Stimulated activated naive CD8-positive, alpha-beta T cell treated with anti-CD3 and anti-CD28 coated beads, Interleukin-15, amount 100 ng/mL, for 72 hours (primary cell): ENCODE measurements at regions not wholly inside any gene's neighbourhood (a gene's known extent, or its start where the extent isn't known, plus 50 kb on each side); places are given as distances from the start of the nearest gene placed in this dataset.
"Not testable (repeated sequence)": the region's sequence is repeated elsewhere in the genome, so short reads cannot be mapped to it uniquely, and the experiment has no call there.

ENCODE experiments used
- ATAC-seq: fragments of 150-1000 bp; cut with Tn5 transposase; 2 replicates; pipeline ENCODE4 v1.10.0; 2021; ENCODE audit warnings: mild to moderate bottlenecking, moderate library complexity
- DNase-seq, 2 donors: peaks; one replicate each; pipeline ENCODE4 v3.0.0; 2021 to 2022
- H3K27ac Mint-ChIP-seq, 2 donors: one replicate each; pipeline ENCODE4 v1.8.0; 2022; ENCODE audit warnings: mild to moderate bottlenecking in 2 of 2, mixed read lengths in 2 of 2, moderate library complexity in 2 of 2
- H3K27me3 Mint-ChIP-seq: one replicate; pipeline ENCODE4 v1.8.0; 2022; ENCODE audit warnings: mixed read lengths
- H3K4me1 Mint-ChIP-seq: one replicate; pipeline ENCODE4 v1.8.0; 2022; ENCODE audit warnings: mild to moderate bottlenecking, mixed read lengths
- H3K4me3 Mint-ChIP-seq, 2 donors: one replicate each; pipeline ENCODE4 v1.8.0; 2022; ENCODE audit warnings: mild to moderate bottlenecking in 2 of 2, mixed read lengths in 2 of 2, moderate library complexity in 1 of 2
- H3K9me3 Mint-ChIP-seq, 2 donors: one replicate each; pipeline ENCODE4 v1.8.0; 2022; ENCODE audit warnings: mixed read lengths in 2 of 2

GRCh38 chr2:89245478-89245877, 554.0 kb downstream of the RPIA start:
- not testable (repeated sequence) for H3K9me3 Mint-ChIP-seq, H3K27ac Mint-ChIP-seq

DNA sequence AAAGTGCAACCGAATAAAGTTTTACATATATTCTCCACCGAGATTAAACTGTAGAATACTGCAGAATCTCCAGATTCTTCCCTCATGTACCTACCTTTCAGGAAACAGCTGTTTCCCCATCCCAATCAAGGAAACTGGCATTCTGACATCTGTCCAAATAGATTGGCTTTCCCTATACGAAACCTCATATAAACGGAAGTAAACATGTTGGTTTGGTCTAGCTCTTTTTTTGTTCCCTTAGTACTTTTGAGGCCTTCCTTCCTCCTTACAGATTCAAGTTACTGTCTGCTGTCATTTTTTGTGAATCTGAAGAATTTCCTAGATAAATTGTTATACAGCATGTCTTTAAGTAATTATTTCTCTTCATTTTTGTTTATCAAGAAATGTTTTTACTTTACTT, 554.6 kb downstream of the RPIA start:
- H3K27me3 Mint-ChIP-seq, H3K9me3 Mint-ChIP-seq, DNase-seq, H3K27ac Mint-ChIP-seq, ATAC-seq, H3K4me3 Mint-ChIP-seq, H3K4me1 Mint-ChIP-seq: not testable (repeated sequence)

More at GRCh38 chr2:89245478-89245877, 554.0 kb downstream of the RPIA start:
- not testable (repeated sequence) for H3K4me3 Mint-ChIP-seq, DNase-seq, H3K4me1 Mint-ChIP-seq, H3K27me3 Mint-ChIP-seq, ATAC-seq

DNA sequence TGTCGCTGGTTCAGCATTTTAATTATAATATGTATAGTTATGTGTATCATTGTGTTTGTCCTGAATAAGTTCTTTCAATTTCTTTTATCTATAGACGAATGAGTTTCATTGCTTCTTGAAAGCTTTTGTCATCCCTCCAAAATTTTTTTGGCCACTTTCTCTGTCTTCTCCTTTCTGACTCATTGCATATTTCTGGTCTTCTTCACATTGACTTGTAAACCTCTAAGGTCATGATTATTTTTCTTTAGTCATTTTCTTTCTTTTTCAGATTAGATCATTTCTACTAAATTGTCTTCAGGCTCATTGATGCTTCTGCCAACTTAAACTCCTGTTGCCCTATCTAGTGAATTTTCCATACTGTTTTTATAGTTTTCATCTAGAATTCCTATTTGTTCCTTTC, 555.1 kb downstream of the RPIA start:
- H3K27ac Mint-ChIP-seq, H3K9me3 Mint-ChIP-seq, DNase-seq, ATAC-seq, H3K4me1 Mint-ChIP-seq, H3K4me3 Mint-ChIP-seq, H3K27me3 Mint-ChIP-seq: not testable (repeated sequence)

DNA sequence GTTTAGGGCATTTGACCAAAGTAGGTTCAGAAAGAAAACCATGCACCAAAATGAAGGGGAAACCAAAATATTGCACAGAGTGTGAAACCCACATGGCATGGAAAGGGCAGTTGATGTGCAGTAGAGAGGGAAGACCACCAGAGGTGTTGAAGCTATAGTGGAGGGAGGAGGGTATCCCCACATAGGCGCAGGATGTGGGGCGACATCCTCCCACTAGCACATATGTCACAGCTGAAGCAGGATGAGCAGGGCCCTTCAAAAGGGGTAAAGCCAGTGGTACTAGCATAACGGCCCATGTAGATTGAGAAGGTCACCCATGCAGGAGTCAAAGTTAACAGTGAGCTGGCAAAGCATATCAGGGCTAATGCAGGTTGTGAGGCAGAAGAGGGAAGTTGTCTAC, 563.5 kb downstream of the RPIA start:
- H3K9me3 Mint-ChIP-seq, H3K4me1 Mint-ChIP-seq, ATAC-seq, DNase-seq, H3K4me3 Mint-ChIP-seq, H3K27ac Mint-ChIP-seq, H3K27me3 Mint-ChIP-seq: not testable (repeated sequence)

- ATAC-seq, H3K4me1 Mint-ChIP-seq, DNase-seq, H3K9me3 Mint-ChIP-seq, H3K4me3 Mint-ChIP-seq, H3K27ac Mint-ChIP-seq, H3K27me3 Mint-ChIP-seq: not testable (repeated sequence)
These were observed 582.0 kb downstream of the RPIA start for GRCh38 chr2:89273443-89273842.

DNA sequence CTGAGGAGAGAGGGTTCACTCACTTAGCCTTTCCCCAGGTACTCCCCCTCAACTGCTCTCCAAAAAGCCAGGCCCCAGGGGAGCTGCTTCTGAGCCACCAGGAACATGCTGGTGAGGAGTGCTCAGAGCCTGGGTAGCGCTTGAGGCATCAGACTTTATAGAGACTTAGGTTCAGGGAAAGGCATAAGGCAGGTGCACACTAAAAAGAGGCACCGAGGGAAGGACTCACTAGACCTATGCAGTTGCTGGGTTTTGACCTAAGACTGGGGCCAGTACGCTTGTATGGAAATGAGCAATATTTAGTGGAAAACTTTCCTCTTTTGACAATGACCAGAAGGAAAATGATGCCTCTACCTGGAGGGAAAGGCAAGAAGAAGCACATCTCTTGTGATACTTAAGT, 589.1 kb downstream of the RPIA start:
- DNase-seq = not testable (repeated sequence)

GRCh38 chr2:89286448-89287080, 595.1 kb downstream of the RPIA start:
- not testable (repeated sequence) for H3K27me3 Mint-ChIP-seq, H3K9me3 Mint-ChIP-seq, DNase-seq, H3K4me1 Mint-ChIP-seq, H3K4me3 Mint-ChIP-seq, H3K27ac Mint-ChIP-seq, ATAC-seq

More for the DNA sequence above, 589.1 kb downstream of the RPIA start:
- H3K27me3 Mint-ChIP-seq, H3K4me1 Mint-ChIP-seq, H3K4me3 Mint-ChIP-seq, H3K27ac Mint-ChIP-seq, H3K9me3 Mint-ChIP-seq: not testable (repeated sequence)
- peak; percentile 50 for ATAC-seq

DNA sequence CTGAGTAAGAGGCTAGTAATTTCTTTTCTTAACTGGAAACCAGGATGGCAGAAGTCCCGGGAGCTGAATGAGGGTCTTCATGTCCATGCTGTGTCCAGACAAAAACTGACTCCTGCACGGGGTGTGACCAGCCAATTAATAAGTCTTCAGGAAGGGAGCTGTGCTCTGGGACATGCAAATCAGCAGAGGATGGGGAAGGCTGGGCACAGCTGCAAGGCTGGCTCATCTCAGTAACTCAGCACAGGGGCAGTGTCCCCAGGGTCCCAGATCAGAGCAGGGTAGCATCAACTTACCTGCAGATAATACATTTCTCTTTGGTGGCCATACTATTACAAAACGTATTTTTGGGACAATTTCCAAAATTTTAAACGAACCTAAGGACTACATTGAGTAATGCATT, 595.6 kb downstream of the RPIA start:
- not testable (repeated sequence) for DNase-seq, H3K9me3 Mint-ChIP-seq, ATAC-seq, H3K4me3 Mint-ChIP-seq, H3K27ac Mint-ChIP-seq, H3K4me1 Mint-ChIP-seq, H3K27me3 Mint-ChIP-seq

- not testable (repeated sequence) for H3K4me3 Mint-ChIP-seq, DNase-seq, H3K9me3 Mint-ChIP-seq, H3K27me3 Mint-ChIP-seq, H3K4me1 Mint-ChIP-seq, H3K27ac Mint-ChIP-seq, ATAC-seq
These were observed 600.3 kb downstream of the RPIA start for GRCh38 chr2:89291717-89292298.

DNA sequence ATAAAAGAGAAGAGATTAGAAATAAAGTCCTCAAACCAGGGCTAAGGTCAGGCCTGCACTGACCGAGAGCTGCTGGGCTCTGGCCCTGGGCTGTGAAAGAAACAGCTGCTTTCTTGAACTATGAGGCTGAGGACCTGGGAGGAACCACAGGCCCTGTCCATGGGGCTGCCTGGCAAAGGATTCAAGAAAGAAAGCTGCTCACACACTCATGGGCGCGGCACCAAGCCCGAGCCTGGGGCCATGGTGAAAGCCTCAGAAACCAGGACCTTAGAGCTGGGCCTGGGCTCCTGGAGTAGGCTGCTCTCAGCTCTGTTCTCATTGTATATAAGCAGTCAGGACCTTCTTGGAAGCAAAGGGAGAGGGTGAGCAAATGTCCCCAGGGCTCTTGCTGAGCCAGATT, 601.9 kb downstream of the RPIA start:
- H3K27me3 Mint-ChIP-seq, H3K27ac Mint-ChIP-seq, H3K9me3 Mint-ChIP-seq, H3K4me3 Mint-ChIP-seq, H3K4me1 Mint-ChIP-seq, DNase-seq, ATAC-seq: not testable (repeated sequence)

GRCh38 chr2:89294335-89294734, 602.9 kb downstream of the RPIA start:
- not testable (repeated sequence) for DNase-seq, ATAC-seq, H3K27me3 Mint-ChIP-seq, H3K4me1 Mint-ChIP-seq, H3K4me3 Mint-ChIP-seq, H3K27ac Mint-ChIP-seq, H3K9me3 Mint-ChIP-seq

- ATAC-seq, H3K27me3 Mint-ChIP-seq, DNase-seq, H3K4me1 Mint-ChIP-seq, H3K27ac Mint-ChIP-seq, H3K4me3 Mint-ChIP-seq, H3K9me3 Mint-ChIP-seq: not testable (repeated sequence)
These were observed 605.4 kb downstream of the RPIA start for GRCh38 chr2:89296820-89297398.

DNA sequence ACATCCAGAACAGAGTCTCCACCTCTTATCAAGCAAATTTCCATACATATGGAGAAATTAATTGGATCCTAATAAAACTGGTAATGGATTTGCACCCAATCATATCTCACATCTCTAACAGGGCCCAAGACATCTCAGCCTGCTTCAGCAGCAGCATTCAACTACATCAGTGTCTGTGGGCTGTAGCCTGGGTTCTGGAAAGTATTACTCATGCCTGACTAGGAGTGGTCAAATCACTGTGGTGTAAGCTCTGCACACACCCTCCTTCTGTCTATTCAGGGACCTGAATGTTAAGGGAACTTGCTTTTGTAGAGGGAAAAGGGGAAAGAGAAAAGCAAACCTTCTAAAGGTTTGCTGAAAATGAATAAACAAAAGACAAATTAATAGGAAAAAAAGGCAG, 607.7 kb downstream of the RPIA start:
- ATAC-seq, H3K9me3 Mint-ChIP-seq, H3K27me3 Mint-ChIP-seq, H3K27ac Mint-ChIP-seq, H3K4me1 Mint-ChIP-seq, DNase-seq, H3K4me3 Mint-ChIP-seq: not testable (repeated sequence)

GRCh38 chr2:89305623-89306022, 614.1 kb downstream of the RPIA start:
- not testable (repeated sequence) for H3K4me1 Mint-ChIP-seq, H3K4me3 Mint-ChIP-seq, ATAC-seq, H3K27me3 Mint-ChIP-seq, H3K9me3 Mint-ChIP-seq, H3K27ac Mint-ChIP-seq, DNase-seq

- not testable (repeated sequence) for H3K27ac Mint-ChIP-seq, H3K4me3 Mint-ChIP-seq, DNase-seq, ATAC-seq, H3K27me3 Mint-ChIP-seq, H3K4me1 Mint-ChIP-seq, H3K9me3 Mint-ChIP-seq
These were observed 615.6 kb downstream of the RPIA start for GRCh38 chr2:89306869-89307637.

DNA sequence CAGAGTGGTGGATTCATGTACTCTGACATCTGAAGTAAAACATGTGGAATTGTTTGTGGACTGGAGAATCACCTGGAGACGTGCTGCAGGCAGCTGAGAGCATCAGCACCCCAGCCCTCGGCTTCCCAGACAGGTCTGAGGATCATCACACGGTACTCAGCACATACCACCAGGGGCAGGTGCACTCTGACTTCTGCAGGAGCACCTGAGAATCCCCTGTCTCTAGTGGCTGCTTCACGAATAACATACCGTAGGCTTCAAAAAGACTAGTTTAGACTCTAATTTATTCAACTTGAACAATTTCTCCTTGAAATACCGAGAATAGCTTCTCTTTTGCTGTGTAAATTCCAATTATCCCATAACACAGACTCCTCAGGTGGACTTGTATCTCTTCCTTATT, 627.5 kb downstream of the RPIA start:
- not testable (repeated sequence) for H3K4me3 Mint-ChIP-seq, DNase-seq, H3K27ac Mint-ChIP-seq, H3K9me3 Mint-ChIP-seq, H3K27me3 Mint-ChIP-seq, H3K4me1 Mint-ChIP-seq, ATAC-seq
